ENCODE measurements at regions not wholly inside any gene's neighbourhood (a gene's known extent, or its start where the extent isn't known, plus 50 kb on each side); places are given as distances from the start of the nearest gene placed in this dataset.

DNA sequence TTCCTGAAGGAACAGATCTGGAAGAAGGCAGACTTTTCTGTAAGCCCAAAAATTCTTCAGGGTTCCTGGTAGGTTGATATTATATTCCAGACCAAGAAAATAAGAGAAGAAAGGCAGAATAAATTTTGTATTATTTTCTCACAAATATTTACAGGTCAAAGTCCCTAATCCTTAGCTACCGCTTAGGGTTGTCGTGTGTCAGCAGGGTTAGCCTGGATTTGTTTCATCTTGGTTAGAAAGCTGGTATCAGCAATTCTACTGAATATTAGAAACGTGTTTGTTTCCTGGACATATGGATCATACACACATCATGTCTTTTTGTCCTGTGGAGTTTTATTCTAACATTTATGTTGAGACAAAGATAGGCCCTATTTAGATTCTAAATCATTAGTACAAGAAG, 232.9 kb upstream of the CXXC4 start:
- Histone ChIP-seq H3K9me3 (replicated peaks; ENCODE audit: control insufficient read depth, low read depth, low read length) (no peaks in the 10 kb centered on the region), H3K4me3 (ENCODE audit: low read length) (no peak overlapping the region), H3K27ac (ENCODE audit: low read length) (no peak overlapping the region), H3K36me3 (ENCODE audit: control insufficient read depth, insufficient read depth, low read length) (no peaks in the 10 kb centered on the region), H3K4me1 (ENCODE audit: control insufficient read depth, insufficient read depth, low read length) (no peaks in the 10 kb centered on the region), H3K27me3 (ENCODE audit: control insufficient read depth, insufficient read depth, low read length) (no peaks in the 10 kb centered on the region)
- WGBS (ENCODE audit: insufficient coverage), result no CpG with 5 or more reads among the region's 3 CpGs
- DNase-seq, result no peak

DNA sequence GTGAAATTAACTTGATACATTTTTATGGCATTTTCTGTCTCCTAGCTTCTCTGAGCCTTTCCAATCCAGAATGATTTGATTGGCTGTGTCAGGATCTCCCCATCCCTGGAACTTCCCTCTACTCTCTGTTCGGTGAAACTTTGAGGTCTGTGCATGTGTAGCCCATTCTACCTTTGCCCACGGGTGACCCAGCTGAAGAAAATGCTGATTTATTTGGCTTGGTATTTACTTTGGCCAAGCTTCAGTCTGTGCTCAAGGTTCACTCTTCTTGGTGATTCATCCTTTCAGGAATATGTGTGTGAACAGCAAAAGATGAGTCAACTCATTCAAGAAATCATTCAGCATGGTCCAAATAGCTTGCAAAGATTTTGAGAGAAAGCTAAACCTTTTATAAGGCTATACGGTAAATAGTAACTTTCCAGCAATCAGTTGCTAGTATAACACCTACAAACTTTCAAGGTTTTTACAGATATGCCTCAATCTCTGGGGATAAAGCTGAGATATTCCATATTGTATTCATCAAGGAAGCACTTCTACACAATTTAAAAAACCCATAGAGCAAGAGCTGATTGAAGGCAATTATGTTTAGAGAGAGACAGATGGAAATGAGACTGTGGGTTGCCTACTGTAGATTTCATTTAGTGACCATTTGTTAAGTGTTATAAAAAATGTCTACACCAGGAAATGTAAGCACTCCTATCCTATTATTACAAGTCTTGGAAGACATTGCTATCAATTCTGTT, 233.9 kb upstream of the CXXC4 start:
- H3K4me1 ChIP-seq (ENCODE audit: control insufficient read depth, insufficient read depth, low read length), result no peaks in the 10 kb centered on the region
- H3K27ac ChIP-seq (ENCODE audit: low read length), result no peak overlapping the region
- H3K36me3 ChIP-seq (ENCODE audit: control insufficient read depth, insufficient read depth, low read length), result no peaks in the 10 kb centered on the region
- H3K9me3 ChIP-seq (replicated peaks; ENCODE audit: control insufficient read depth, low read depth, low read length), result no peaks in the 10 kb centered on the region
- H3K4me3 ChIP-seq (ENCODE audit: low read length), result no peak overlapping the region
- 75% methylated on average over 2 of the region's 3 CpGs for WGBS (ENCODE audit: insufficient coverage)
- H3K27me3 ChIP-seq (ENCODE audit: control insufficient read depth, insufficient read depth, low read length), result no peaks in the 10 kb centered on the region
- no peak for DNase-seq

DNA sequence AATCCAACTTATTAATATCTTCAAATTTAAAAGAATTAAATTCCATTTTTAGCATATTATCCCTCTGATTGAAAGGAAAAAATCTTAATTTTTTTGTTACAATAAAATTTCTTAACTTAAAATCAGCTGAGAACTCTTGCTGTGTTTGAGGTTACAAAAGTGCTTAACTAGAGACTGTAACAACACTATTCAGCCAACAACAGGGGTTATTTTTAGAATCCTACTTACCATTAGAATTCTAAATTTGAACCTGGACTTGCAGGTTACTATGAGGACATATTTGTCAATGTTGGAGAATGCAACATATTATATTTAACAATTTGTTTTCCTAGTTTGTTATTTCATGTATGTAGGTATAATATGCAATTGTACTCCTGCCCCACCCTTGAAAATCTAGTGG, 238.1 kb upstream of the CXXC4 start:
- DNase-seq, result no peak
- no peaks in the 10 kb centered on the region for H3K36me3 ChIP-seq (ENCODE audit: control insufficient read depth, insufficient read depth, low read length)
- H3K4me3 ChIP-seq (ENCODE audit: low read length), result no peak overlapping the region
- H3K9me3 ChIP-seq (replicated peaks; ENCODE audit: control insufficient read depth, low read depth, low read length), result no peaks in the 10 kb centered on the region
- H3K27me3 ChIP-seq (ENCODE audit: control insufficient read depth, insufficient read depth, low read length), result no peaks in the 10 kb centered on the region
- H3K4me1 ChIP-seq (ENCODE audit: control insufficient read depth, insufficient read depth, low read length), result no peaks in the 10 kb centered on the region
- no peak overlapping the region for H3K27ac ChIP-seq (ENCODE audit: low read length)

DNA sequence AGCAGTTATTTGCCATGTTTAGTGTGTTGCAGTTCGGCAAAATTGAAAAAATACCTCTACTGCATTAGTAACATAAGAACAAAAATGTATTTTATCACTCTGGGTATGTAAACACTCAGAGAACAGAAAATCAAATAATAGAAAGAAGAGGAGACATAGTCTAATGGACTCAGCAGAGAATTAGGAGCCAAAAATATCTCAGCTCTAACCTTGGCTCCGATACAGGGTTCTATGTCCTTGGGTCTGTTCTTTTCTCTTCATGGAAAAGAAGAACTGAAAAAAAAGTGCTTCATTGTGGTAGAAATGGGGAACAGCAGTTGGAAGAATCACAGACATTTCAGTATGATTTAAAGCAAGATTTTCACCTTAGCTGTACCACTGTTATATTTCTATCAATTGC, 240.5 kb upstream of the CXXC4 start:
- Histone ChIP-seq H3K4me3 (ENCODE audit: low read length) (no peak overlapping the region), H3K9me3 (replicated peaks; ENCODE audit: control insufficient read depth, low read depth, low read length) (no peaks in the 10 kb centered on the region), H3K36me3 (ENCODE audit: control insufficient read depth, insufficient read depth, low read length) (no peaks in the 10 kb centered on the region), H3K4me1 (ENCODE audit: control insufficient read depth, insufficient read depth, low read length) (no peaks in the 10 kb centered on the region), H3K27ac (ENCODE audit: low read length) (no peak overlapping the region), H3K27me3 (ENCODE audit: control insufficient read depth, insufficient read depth, low read length) (no peaks in the 10 kb centered on the region)
- peak; percentile 23 for DNase-seq
- no CpG with 5 or more reads among the region's 2 CpGs for WGBS (ENCODE audit: insufficient coverage)

DNA sequence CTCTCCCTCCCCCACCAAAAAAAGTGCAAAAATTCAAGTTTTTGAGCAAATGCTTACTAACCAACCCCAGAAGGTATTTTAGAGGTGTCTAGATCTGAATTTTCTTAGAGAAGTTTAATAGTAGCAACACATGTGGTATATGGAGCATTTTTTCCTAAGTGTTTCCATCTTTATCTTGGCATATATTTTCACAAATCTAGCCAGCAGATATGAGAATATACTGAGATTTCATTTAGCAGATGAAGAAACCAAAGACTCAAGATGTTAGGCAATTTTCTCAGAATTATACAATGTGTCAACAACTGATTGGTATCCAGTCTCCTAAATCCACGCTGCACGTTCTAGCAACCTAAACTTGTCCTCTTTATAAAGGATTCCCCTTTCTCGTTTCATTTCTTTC, 245.5 kb upstream of the CXXC4 start:
- Histone ChIP-seq H3K27ac (ENCODE audit: low read length) (no peak overlapping the region), H3K4me3 (ENCODE audit: low read length) (no peak overlapping the region), H3K36me3 (ENCODE audit: control insufficient read depth, insufficient read depth, low read length) (no peaks in the 10 kb centered on the region), H3K9me3 (replicated peaks; ENCODE audit: control insufficient read depth, low read depth, low read length) (no peaks in the 10 kb centered on the region), H3K27me3 (ENCODE audit: control insufficient read depth, insufficient read depth, low read length) (no peaks in the 10 kb centered on the region), H3K4me1 (ENCODE audit: control insufficient read depth, insufficient read depth, low read length) (no peaks in the 10 kb centered on the region)
- no CpG with 5 or more reads among the region's 3 CpGs for WGBS (ENCODE audit: insufficient coverage)
- DNase-seq, result no peak

DNA sequence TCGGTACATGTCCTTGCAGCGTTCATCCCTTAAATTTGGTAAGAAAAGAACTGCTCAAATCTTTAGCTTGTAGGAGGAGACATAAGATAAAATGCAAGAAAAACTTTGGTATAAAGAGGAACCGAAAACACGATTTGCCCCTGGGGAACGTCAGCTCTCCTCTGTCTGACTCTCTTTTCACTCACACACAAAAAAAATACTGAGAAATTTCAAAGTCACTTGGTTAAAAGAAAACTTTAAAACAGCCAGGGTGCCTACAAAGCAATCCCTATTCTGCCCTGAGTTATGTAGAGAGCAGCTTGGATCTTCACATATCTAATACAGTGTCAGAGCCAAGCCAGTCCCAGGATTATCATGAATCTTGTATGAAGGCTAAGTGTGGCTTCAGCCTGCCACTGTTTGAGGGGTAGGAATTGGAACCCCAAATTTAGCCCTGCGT, 248.5 kb upstream of the CXXC4 start:
- Histone ChIP-seq H3K27ac (ENCODE audit: low read length) (no peak overlapping the region), H3K4me3 (ENCODE audit: low read length) (no peak overlapping the region), H3K4me1 (ENCODE audit: control insufficient read depth, insufficient read depth, low read length) (no peaks in the 10 kb centered on the region), H3K9me3 (replicated peaks; ENCODE audit: control insufficient read depth, low read depth, low read length) (no peaks in the 10 kb centered on the region), H3K27me3 (ENCODE audit: control insufficient read depth, insufficient read depth, low read length) (no peaks in the 10 kb centered on the region), H3K36me3 (ENCODE audit: control insufficient read depth, insufficient read depth, low read length) (no peaks in the 10 kb centered on the region)
- WGBS (ENCODE audit: insufficient coverage), result 83% methylated on average over 1 of the region's 6 CpGs
- no peak for DNase-seq

DNA sequence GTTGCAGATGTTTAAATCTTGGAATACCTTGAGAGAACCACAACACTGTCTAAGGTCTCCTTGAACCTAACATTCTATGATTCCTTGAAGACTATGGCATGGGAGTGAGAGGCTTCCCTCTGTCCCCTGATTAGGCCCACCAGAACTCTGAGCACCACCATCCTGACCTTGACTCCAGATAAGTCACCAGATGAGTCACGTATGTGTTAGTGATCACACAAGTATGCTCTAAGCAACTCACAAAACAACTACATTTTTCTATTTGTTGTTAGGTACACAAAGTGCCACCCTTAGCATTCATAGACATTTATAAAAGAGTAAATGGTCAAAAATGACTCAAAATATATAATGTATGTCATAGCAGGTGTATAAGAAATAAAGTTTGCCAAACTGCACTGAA, 252.9 kb upstream of the CXXC4 start:
- no peak for DNase-seq
- Histone ChIP-seq H3K4me3 (ENCODE audit: low read length) (no peak overlapping the region), H3K9me3 (replicated peaks; ENCODE audit: control insufficient read depth, low read depth, low read length) (no peaks in the 10 kb centered on the region), H3K4me1 (ENCODE audit: control insufficient read depth, insufficient read depth, low read length) (no peaks in the 10 kb centered on the region), H3K27me3 (ENCODE audit: control insufficient read depth, insufficient read depth, low read length) (no peaks in the 10 kb centered on the region), H3K36me3 (ENCODE audit: control insufficient read depth, insufficient read depth, low read length) (no peaks in the 10 kb centered on the region), H3K27ac (ENCODE audit: low read length) (no peak overlapping the region)
- WGBS (ENCODE audit: insufficient coverage), result no CpG with 5 or more reads among the region's 1 CpG

DNA sequence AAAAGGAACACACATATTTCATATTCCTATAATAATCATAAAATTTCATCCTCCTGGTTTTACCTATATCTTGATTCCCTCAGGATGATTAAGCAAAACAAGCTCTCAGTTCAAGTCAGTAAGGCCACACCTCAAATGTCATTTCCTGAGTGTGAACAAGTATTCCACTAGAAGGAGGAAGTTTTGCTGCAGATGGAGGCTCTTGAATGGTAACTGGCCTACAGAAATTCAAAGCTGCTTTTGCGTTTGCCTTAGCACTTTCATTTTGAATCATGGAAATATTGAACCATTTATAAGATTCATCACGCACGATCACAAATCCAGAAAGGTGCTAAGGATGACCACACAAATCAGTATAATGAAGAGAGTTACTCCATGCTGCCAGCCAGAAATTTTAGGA, 254.4 kb upstream of the CXXC4 start:
- DNase-seq, result peak; percentile 18
- H3K4me1 ChIP-seq (ENCODE audit: control insufficient read depth, insufficient read depth, low read length), result no peaks in the 10 kb centered on the region
- H3K27ac ChIP-seq (ENCODE audit: low read length), result no peak overlapping the region
- no peak overlapping the region for H3K4me3 ChIP-seq (ENCODE audit: low read length)
- WGBS (ENCODE audit: insufficient coverage), result no CpG with 5 or more reads among the region's 3 CpGs
- no peaks in the 10 kb centered on the region for H3K36me3 ChIP-seq (ENCODE audit: control insufficient read depth, insufficient read depth, low read length)
- no peaks in the 10 kb centered on the region for H3K27me3 ChIP-seq (ENCODE audit: control insufficient read depth, insufficient read depth, low read length)
- H3K9me3 ChIP-seq (replicated peaks; ENCODE audit: control insufficient read depth, low read depth, low read length), result no peaks in the 10 kb centered on the region

DNA sequence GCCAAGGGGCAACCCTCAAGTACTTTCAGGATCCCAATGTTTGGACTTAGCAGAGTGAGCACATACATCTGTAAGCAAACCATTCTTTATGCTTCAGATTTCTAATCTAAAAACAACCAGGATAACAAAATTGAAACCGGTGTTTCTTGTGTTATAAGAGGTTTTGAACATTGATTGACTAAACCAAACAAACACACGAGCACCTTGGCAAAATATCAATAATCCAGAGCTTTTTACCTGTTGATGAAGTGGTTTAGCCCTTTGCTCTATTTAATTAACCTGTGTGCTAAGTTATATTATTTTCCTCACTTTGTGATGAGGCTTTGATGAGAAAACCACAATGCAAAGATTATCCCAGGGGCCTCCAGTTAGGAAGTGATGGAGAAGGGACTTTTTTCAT, 255.3 kb upstream of the CXXC4 start:
- WGBS (ENCODE audit: insufficient coverage), result no CpG with 5 or more reads among the region's 2 CpGs
- Histone ChIP-seq H3K36me3 (ENCODE audit: control insufficient read depth, insufficient read depth, low read length) (no peaks in the 10 kb centered on the region), H3K9me3 (replicated peaks; ENCODE audit: control insufficient read depth, low read depth, low read length) (no peaks in the 10 kb centered on the region), H3K4me1 (ENCODE audit: control insufficient read depth, insufficient read depth, low read length) (no peaks in the 10 kb centered on the region), H3K27ac (ENCODE audit: low read length) (no peak overlapping the region), H3K4me3 (ENCODE audit: low read length) (no peak overlapping the region), H3K27me3 (ENCODE audit: control insufficient read depth, insufficient read depth, low read length) (no peaks in the 10 kb centered on the region)
- DNase-seq, result no peak

DNA sequence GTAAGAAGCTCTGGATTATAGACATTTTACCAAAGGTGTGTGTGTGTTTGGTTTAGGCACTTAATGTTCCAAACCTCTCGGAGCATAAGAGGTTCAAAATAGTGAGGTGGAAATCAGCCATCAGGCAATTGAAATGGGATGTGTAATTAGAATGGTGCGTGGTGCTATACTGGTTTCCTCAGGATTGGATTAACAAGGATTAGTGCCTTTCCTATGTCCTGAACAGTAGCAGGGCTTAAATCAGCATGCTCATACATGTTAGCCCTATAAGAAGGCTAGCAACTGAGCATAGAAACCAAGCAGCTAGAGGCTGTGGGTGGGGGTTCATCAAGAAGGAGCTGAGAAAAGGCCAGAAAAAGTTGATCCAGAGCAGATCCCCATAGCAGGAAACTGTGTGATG, 256.8 kb upstream of the CXXC4 start:
- Histone ChIP-seq H3K9me3 (replicated peaks; ENCODE audit: control insufficient read depth, low read depth, low read length) (no peaks in the 10 kb centered on the region), H3K27ac (ENCODE audit: low read length) (no peak overlapping the region), H3K36me3 (ENCODE audit: control insufficient read depth, insufficient read depth, low read length) (no peaks in the 10 kb centered on the region), H3K27me3 (ENCODE audit: control insufficient read depth, insufficient read depth, low read length) (no peaks in the 10 kb centered on the region), H3K4me1 (ENCODE audit: control insufficient read depth, insufficient read depth, low read length) (no peaks in the 10 kb centered on the region), H3K4me3 (ENCODE audit: low read length) (no peak overlapping the region)
- no peak for DNase-seq
- WGBS (ENCODE audit: insufficient coverage), result 100% methylated on average over 2 of the region's 2 CpGs

DNA sequence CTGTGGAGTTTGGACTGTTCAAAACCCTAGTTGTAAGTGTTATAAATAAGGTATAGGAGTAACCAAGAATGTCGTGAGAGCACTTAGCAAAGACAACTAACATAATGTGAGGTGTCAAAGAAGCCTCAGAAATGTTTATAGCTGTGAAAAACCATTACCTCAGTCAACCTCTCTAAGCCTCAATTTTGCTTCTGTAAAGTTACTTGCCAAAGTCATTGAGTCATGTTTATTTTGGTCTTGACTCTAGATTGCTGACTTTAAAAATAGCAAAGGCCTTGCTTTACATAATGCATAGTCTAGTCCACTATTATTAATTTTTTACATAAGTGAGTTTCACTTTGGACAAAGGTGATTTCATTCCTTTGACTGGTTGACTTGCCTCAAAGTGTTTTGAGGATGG, 257.6 kb upstream of the CXXC4 start:
- Histone ChIP-seq H3K4me3 (ENCODE audit: low read length) (no peak overlapping the region), H3K9me3 (replicated peaks; ENCODE audit: control insufficient read depth, low read depth, low read length) (no peaks in the 10 kb centered on the region), H3K27ac (ENCODE audit: low read length) (no peak overlapping the region), H3K4me1 (ENCODE audit: control insufficient read depth, insufficient read depth, low read length) (no peaks in the 10 kb centered on the region), H3K36me3 (ENCODE audit: control insufficient read depth, insufficient read depth, low read length) (no peaks in the 10 kb centered on the region), H3K27me3 (ENCODE audit: control insufficient read depth, insufficient read depth, low read length) (no peaks in the 10 kb centered on the region)
- no peak for DNase-seq
- WGBS (ENCODE audit: insufficient coverage), result no CpG with 5 or more reads among the region's 1 CpG

Measured in muscle of leg (tissue), 3 donors.